A549 (cell line): ENCODE measurements at regions not wholly inside any gene's neighbourhood (a gene's known extent, or its start where the extent isn't known, plus 50 kb on each side); places are given as distances from the start of the nearest gene placed in this dataset.

Experiments used
- BHLHE40 ChIP-seq: IDR thresholded peaks from 2 replicates; pipeline ENCODE4 v1.6.1; 2012; ENCODE audit warnings: low read depth, low read length, inconsistent platforms
- CHD2 ChIP-seq: fragments of 150-350 bp; IDR thresholded peaks from 2 replicates; pipeline ENCODE4 v1.6.1; 2014; ENCODE audit warnings: low read length; ENCODE audit not compliant: partially characterized antibody
- CTCF ChIP-seq: fragments of >200 bp; sonication (Bioruptor Twin); formaldehyde crosslinking; IDR thresholded peaks from 3 replicates; pipeline ENCODE4 v1.5.1; 2016
- EHF ChIP-seq: fragments of 250-450 bp; sonication (Bioruptor Pico); IDR thresholded peaks from 2 replicates; pipeline ENCODE4 v1.5.0; 2020; ENCODE audit warnings: mild to moderate bottlenecking
- EP300 ChIP-seq, 2 experiments: fragments of >200 bp; sonication (Bioruptor Twin); formaldehyde crosslinking; IDR thresholded peaks; 2 replicates in 1 of 2; 3 replicates in 1 of 2; pipeline ENCODE4 v1.6.1; 2016 to 2017
- JUN ChIP-seq, 2 experiments: fragments of >200 bp; sonication (Bioruptor Twin); formaldehyde crosslinking; IDR thresholded peaks; 2 replicates in 1 of 2; 3 replicates in 1 of 2; pipeline ENCODE4 v1.6.1; 2016 to 2017
- NR3C1 ChIP-seq: fragments of >200 bp; sonication (Bioruptor Twin); formaldehyde crosslinking; IDR thresholded peaks from 3 replicates; pipeline ENCODE4 v1.6.1; 2017
- POLR2A ChIP-seq: IDR thresholded peaks from 2 replicates; pipeline ENCODE4 v1.6.1; 2012; ENCODE audit warnings: mild to moderate bottlenecking, low read length
- RAD21 ChIP-seq, 2 experiments: fragments of >200 bp in 1 of 2; sonication (Bioruptor Twin) in 1 of 2; formaldehyde crosslinking in 1 of 2; IDR thresholded peaks in 1 of 2; conservative IDR thresholded peaks in 1 of 2; 2 replicates in 1 of 2; 3 replicates in 1 of 2; pipeline ENCODE4 v1.6.1; 2012 to 2018; ENCODE audit warnings: inconsistent platforms in 1 of 2
- ZFP36 ChIP-seq: fragments of 450-650 bp; IDR thresholded peaks from 2 replicates; pipeline ENCODE4 v1.6.1; 2014; ENCODE audit warnings: borderline replicate concordance; ENCODE audit not compliant: partially characterized antibody
- TF ChIP-seq, protein P1 (sequence below): fragments of 250-450 bp; sonication (Bioruptor Pico); IDR thresholded peaks from 2 replicates; pipeline ENCODE4 v1.5.0; 2021; ENCODE audit warnings: mild to moderate bottlenecking, moderate library complexity, borderline replicate concordance
- TF ChIP-seq, protein P2 (sequence below): fragments of 200-600 bp; sonication (generic); IDR thresholded peaks from 2 replicates; pipeline ENCODE4 v1.6.1; 2016; ENCODE audit warnings: antibody characterized with exemption, mild to moderate bottlenecking, moderate library complexity
- TF ChIP-seq, protein P3 (sequence below): fragments of 450-650 bp; IDR thresholded peaks from 2 replicates; pipeline ENCODE4 v1.6.1; 2014; ENCODE audit warnings: antibody characterized with exemption

DNA sequence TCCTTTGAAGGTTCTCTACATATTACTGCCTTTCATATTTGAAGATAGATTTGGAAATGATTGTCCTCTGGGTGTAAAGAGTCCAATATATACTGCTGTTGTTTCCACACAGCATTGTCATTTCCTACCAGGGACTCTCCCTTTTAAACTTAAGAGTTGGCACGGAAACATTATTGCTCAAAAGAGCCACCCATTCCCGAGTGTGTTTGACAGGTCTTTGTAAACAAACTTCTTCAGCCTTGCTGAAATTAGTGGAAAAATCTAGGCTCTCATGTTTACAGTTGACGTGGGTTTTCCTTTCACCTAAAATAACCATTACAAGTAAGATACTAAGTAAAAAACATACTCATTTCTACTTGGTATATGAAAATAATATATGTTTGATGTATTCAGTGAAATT is 111.4 kb upstream of the LIMCH1 start:
- TF ChIP-seq CTCF: no peak
- TF ChIP-seq, protein P1, sequence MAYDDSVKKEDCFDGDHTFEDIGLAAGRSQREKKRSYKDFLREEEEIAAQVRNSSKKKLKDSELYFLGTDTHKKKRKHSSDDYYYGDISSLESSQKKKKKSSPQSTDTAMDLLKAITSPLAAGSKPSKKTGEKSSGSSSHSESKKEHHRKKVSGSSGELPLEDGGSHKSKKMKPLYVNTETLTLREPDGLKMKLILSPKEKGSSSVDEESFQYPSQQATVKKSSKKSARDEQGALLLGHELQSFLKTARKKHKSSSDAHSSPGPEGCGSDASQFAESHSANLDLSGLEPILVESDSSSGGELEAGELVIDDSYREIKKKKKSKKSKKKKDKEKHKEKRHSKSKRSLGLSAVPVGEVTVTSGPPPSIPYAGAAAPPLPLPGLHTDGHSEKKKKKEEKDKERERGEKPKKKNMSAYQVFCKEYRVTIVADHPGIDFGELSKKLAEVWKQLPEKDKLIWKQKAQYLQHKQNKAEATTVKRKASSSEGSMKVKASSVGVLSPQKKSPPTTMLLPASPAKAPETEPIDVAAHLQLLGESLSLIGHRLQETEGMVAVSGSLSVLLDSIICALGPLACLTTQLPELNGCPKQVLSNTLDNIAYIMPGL (CRISPR knock-in tag): no peak
- no peak for TF ChIP-seq POLR2A
- TF ChIP-seq JUN (IDR thresholded peaks at IDR 0.05): no peak
- TF ChIP-seq, protein P2, sequence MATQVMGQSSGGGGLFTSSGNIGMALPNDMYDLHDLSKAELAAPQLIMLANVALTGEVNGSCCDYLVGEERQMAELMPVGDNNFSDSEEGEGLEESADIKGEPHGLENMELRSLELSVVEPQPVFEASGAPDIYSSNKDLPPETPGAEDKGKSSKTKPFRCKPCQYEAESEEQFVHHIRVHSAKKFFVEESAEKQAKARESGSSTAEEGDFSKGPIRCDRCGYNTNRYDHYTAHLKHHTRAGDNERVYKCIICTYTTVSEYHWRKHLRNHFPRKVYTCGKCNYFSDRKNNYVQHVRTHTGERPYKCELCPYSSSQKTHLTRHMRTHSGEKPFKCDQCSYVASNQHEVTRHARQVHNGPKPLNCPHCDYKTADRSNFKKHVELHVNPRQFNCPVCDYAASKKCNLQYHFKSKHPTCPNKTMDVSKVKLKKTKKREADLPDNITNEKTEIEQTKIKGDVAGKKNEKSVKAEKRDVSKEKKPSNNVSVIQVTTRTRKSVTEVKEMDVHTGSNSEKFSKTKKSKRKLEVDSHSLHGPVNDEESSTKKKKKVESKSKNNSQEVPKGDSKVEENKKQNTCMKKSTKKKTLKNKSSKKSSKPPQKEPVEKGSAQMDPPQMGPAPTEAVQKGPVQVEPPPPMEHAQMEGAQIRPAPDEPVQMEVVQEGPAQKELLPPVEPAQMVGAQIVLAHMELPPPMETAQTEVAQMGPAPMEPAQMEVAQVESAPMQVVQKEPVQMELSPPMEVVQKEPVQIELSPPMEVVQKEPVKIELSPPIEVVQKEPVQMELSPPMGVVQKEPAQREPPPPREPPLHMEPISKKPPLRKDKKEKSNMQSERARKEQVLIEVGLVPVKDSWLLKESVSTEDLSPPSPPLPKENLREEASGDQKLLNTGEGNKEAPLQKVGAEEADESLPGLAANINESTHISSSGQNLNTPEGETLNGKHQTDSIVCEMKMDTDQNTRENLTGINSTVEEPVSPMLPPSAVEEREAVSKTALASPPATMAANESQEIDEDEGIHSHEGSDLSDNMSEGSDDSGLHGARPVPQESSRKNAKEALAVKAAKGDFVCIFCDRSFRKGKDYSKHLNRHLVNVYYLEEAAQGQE: no peak
- TF ChIP-seq ZFP36: no peak
- TF ChIP-seq, protein P3, sequence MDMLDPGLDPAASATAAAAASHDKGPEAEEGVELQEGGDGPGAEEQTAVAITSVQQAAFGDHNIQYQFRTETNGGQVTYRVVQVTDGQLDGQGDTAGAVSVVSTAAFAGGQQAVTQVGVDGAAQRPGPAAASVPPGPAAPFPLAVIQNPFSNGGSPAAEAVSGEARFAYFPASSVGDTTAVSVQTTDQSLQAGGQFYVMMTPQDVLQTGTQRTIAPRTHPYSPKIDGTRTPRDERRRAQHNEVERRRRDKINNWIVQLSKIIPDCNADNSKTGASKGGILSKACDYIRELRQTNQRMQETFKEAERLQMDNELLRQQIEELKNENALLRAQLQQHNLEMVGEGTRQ: no peak
- TF ChIP-seq EHF (CRISPR knock-in tag): no peak
- TF ChIP-seq EP300 (IDR thresholded peaks at IDR 0.05): no peak
- no peak for TF ChIP-seq RAD21 (conservative IDR thresholded peaks at IDR 0.05 in 1 of 2, IDR thresholded peaks at IDR 0.05 in 1 of 2)
- no peak for TF ChIP-seq NR3C1
- no peak for TF ChIP-seq BHLHE40
- TF ChIP-seq CHD2: no peak
